Neural cell (in vitro differentiated cells): ENCODE measurements at regions not wholly inside any gene's neighbourhood (a gene's known extent, or its start where the extent isn't known, plus 50 kb on each side); places are given as distances from the start of the nearest gene placed in this dataset.

ENCODE experiments used
- H2AFZ ChIP-seq: fragments of 200-600, 300-800 bp; sonication (generic), shearing (Covaris generic); 2 replicates; pipeline ENCODE4 v1.6.0; 2014; ENCODE audit warnings: low read depth, mild to moderate bottlenecking, antibody characterized with exemption, low read length, moderate library complexity
- H3F3A ChIP-seq: fragments of 200-600 bp; shearing (Covaris generic); 2 replicates; pipeline ENCODE4 v1.6.1; 2016; ENCODE audit warnings: mild to moderate bottlenecking, moderate library complexity, mixed read lengths, antibody characterized with exemption, low read length; ENCODE audit not compliant: insufficient read depth, poor library complexity, severe bottlenecking
- H3K27ac ChIP-seq: fragments of 200-600, 300-800 bp; sonication (generic), shearing (Covaris generic); 2 replicates; pipeline ENCODE4 v1.5.1; 2014; ENCODE audit warnings: mild to moderate bottlenecking, low read length, moderate library complexity
- H3K27me3 ChIP-seq: fragments of 300-800, 200-600 bp; sonication (generic), shearing (Covaris generic); 2 replicates; pipeline ENCODE4 v1.6.0; 2014; ENCODE audit warnings: mild to moderate bottlenecking, low read depth, low read length, moderate library complexity; ENCODE audit not compliant: insufficient read depth
- H3K36me3 ChIP-seq: fragments of 300-800, 200-600 bp; sonication (generic), shearing (Covaris generic); 2 replicates; pipeline ENCODE4 v1.5.1; 2014; ENCODE audit warnings: mild to moderate bottlenecking, antibody characterized with exemption, low read length, moderate library complexity; ENCODE audit not compliant: insufficient read depth
- H3K4me2 ChIP-seq: fragments of 300-800, 200-600 bp; sonication (generic), shearing (Covaris generic); 2 replicates; pipeline ENCODE4 v1.6.0; 2014; ENCODE audit warnings: mild to moderate bottlenecking, low read length
- H3K4me3 ChIP-seq: fragments of 300-800, 200-600 bp; sonication (generic), shearing (Covaris generic); 2 replicates; pipeline ENCODE4 v1.5.1; 2014; ENCODE audit warnings: mild to moderate bottlenecking, low read length, moderate library complexity
- H3K79me2 ChIP-seq: fragments of 200-600 bp; shearing (Covaris generic); replicated peaks from 2 replicates; pipeline ENCODE4 v1.6.0; 2014; ENCODE audit warnings: mild to moderate bottlenecking, low read length, moderate library complexity; ENCODE audit not compliant: insufficient read depth
- H3K9ac ChIP-seq: fragments of 300-800, 200-600 bp; sonication (generic), shearing (Covaris generic); 2 replicates; pipeline ENCODE4 v1.6.1; 2016; ENCODE audit warnings: mild to moderate bottlenecking, low read length, mixed read lengths
- H3K9me2 ChIP-seq: fragments of 200-600 bp; shearing (Covaris generic); 2 replicates; pipeline ENCODE4 v1.6.1; 2016; ENCODE audit warnings: mild to moderate bottlenecking, low read length, mixed read lengths; ENCODE audit not compliant: insufficient read depth
- H3K9me3 ChIP-seq: fragments of 200-600, 300-800 bp; sonication (generic), shearing (Covaris generic); 2 replicates; pipeline ENCODE4 v1.6.1; 2016; ENCODE audit warnings: mild to moderate bottlenecking, mixed run types, low read length, moderate library complexity, mixed read lengths
- H4K20me1 ChIP-seq: fragments of 200-600 bp; shearing (Covaris generic); 2 replicates; pipeline ENCODE4 v1.6.1; 2016; ENCODE audit warnings: mild to moderate bottlenecking, mixed run types; ENCODE audit not compliant: insufficient read depth
- EP300 ChIP-seq: fragments of 450-650 bp; conservative IDR thresholded peaks from 2 replicates; pipeline ENCODE4 v1.6.1; 2014; ENCODE audit warnings: antibody characterized with exemption, mild to moderate bottlenecking, moderate library complexity; ENCODE audit not compliant: poor library complexity, severe bottlenecking
- EZH2 ChIP-seq: fragments of 200-600, 300-800 bp; shearing (Covaris generic), sonication (generic); IDR thresholded peaks from 2 replicates; pipeline ENCODE4 v1.6.1; 2014; ENCODE audit warnings: antibody characterized with exemption, low read length, borderline replicate concordance, mild to moderate bottlenecking; ENCODE audit not compliant: insufficient read depth, poor library complexity, severe bottlenecking
- MXI1 ChIP-seq: fragments of 450-650 bp; conservative IDR thresholded peaks from 2 replicates; pipeline ENCODE4 v1.6.1; 2014; ENCODE audit warnings: antibody characterized with exemption, mild to moderate bottlenecking; ENCODE audit not compliant: poor library complexity, severe bottlenecking
- POLR2AphosphoS5 ChIP-seq: IDR thresholded peaks from 2 replicates; pipeline ENCODE4 v1.6.1; 2012
- RAD21 ChIP-seq: fragments of 450-650 bp; conservative IDR thresholded peaks from 2 replicates; pipeline ENCODE4 v1.6.1; 2014; ENCODE audit warnings: antibody characterized with exemption, mild to moderate bottlenecking, moderate library complexity
- SMC3 ChIP-seq: fragments of 450-650 bp; conservative IDR thresholded peaks from 2 replicates; pipeline ENCODE4 v1.6.1; 2014; ENCODE audit warnings: antibody characterized with exemption, mild to moderate bottlenecking, moderate library complexity; ENCODE audit not compliant: poor library complexity
- TAF1 ChIP-seq: IDR thresholded peaks from 2 replicates; pipeline ENCODE4 v1.6.1; 2012; ENCODE audit warnings: low read depth
- TF ChIP-seq, protein P1 (sequence below): IDR thresholded peaks from 2 replicates; pipeline ENCODE4 v1.6.1; 2012; ENCODE audit warnings: borderline replicate concordance
- TF ChIP-seq, protein P2 (sequence below): fragments of 450-650 bp; IDR thresholded peaks from 2 replicates; pipeline ENCODE4 v1.5.1; 2014; ENCODE audit warnings: antibody characterized with exemption, mild to moderate bottlenecking, moderate library complexity; ENCODE audit not compliant: poor library complexity, severe bottlenecking

DNA sequence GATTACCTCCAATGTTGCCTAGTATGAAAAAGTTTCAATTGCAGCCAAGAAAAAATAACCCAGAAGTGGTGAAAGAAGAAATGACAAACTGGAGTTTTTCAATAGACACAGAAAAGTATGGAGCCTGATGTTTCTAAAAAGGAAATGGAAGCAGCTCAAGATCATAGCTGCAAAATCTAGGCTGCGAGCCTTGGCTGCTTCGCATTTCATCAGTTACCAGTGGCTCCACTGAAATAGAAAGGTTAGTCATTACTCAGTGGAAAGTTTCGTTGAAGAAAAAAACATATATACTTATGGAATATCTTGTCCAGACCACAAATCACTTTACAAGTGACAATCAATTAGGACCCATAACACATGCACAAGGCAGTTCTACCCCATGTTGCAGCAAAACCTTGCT lies 206.8 kb upstream of the SOX9 start:
- Histone ChIP-seq H3K9me3 (no peaks in the 10 kb centered on the region), H3K27me3 (no peaks in the 10 kb centered on the region), H3F3A (no peaks in the 10 kb centered on the region), H4K20me1 (no peaks in the 10 kb centered on the region), H3K4me2 (no peak overlapping the region), H3K27ac (no peak overlapping the region), H2AFZ (no peak overlapping the region), H3K36me3 (no peaks in the 10 kb centered on the region), H3K79me2 (no peaks in the 10 kb centered on the region), H3K9me2 (no peaks in the 10 kb centered on the region), H3K9ac (no peak overlapping the region), H3K4me3 (no peak overlapping the region)
- TF ChIP-seq POLR2AphosphoS5, result no peak
- TF ChIP-seq TAF1, result no peak
- TF ChIP-seq MXI1, result no peak
- TF ChIP-seq EZH2, result no peak
- TF ChIP-seq, protein P1, sequence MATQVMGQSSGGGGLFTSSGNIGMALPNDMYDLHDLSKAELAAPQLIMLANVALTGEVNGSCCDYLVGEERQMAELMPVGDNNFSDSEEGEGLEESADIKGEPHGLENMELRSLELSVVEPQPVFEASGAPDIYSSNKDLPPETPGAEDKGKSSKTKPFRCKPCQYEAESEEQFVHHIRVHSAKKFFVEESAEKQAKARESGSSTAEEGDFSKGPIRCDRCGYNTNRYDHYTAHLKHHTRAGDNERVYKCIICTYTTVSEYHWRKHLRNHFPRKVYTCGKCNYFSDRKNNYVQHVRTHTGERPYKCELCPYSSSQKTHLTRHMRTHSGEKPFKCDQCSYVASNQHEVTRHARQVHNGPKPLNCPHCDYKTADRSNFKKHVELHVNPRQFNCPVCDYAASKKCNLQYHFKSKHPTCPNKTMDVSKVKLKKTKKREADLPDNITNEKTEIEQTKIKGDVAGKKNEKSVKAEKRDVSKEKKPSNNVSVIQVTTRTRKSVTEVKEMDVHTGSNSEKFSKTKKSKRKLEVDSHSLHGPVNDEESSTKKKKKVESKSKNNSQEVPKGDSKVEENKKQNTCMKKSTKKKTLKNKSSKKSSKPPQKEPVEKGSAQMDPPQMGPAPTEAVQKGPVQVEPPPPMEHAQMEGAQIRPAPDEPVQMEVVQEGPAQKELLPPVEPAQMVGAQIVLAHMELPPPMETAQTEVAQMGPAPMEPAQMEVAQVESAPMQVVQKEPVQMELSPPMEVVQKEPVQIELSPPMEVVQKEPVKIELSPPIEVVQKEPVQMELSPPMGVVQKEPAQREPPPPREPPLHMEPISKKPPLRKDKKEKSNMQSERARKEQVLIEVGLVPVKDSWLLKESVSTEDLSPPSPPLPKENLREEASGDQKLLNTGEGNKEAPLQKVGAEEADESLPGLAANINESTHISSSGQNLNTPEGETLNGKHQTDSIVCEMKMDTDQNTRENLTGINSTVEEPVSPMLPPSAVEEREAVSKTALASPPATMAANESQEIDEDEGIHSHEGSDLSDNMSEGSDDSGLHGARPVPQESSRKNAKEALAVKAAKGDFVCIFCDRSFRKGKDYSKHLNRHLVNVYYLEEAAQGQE, result no peak
- TF ChIP-seq, protein P2, sequence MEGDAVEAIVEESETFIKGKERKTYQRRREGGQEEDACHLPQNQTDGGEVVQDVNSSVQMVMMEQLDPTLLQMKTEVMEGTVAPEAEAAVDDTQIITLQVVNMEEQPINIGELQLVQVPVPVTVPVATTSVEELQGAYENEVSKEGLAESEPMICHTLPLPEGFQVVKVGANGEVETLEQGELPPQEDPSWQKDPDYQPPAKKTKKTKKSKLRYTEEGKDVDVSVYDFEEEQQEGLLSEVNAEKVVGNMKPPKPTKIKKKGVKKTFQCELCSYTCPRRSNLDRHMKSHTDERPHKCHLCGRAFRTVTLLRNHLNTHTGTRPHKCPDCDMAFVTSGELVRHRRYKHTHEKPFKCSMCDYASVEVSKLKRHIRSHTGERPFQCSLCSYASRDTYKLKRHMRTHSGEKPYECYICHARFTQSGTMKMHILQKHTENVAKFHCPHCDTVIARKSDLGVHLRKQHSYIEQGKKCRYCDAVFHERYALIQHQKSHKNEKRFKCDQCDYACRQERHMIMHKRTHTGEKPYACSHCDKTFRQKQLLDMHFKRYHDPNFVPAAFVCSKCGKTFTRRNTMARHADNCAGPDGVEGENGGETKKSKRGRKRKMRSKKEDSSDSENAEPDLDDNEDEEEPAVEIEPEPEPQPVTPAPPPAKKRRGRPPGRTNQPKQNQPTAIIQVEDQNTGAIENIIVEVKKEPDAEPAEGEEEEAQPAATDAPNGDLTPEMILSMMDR, result no peak
- TF ChIP-seq RAD21, result no peak
- no peak for TF ChIP-seq EP300
- TF ChIP-seq SMC3, result no peak

DNA sequence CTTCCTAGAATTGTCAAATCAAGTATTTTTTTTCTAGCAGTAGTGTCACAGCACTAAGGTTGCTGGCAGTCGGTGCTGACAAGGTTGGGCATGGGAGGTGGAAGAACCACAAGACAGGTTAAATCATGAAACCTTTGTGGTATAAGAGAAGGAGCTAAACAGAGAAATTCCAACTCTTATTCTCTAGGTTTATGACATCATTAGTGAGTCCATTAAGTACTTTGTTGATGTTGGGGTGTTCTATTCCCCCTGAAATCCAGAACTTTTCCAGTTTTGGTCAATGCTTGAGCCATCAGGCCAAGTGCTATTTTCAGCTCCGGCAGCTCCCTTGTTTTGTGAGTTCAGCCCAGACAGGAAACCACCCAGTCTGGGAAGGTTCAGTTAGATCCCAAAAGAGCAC lies 206.0 kb upstream of the SOX9 start:
- no peaks in the 10 kb centered on the region for H3F3A ChIP-seq
- H4K20me1 ChIP-seq, result no peaks in the 10 kb centered on the region
- H3K27ac ChIP-seq, result no peak overlapping the region
- no peak overlapping the region for H3K9ac ChIP-seq
- no peak overlapping the region for H2AFZ ChIP-seq
- TF ChIP-seq EZH2 (no peak), TAF1 (no peak), POLR2AphosphoS5 (no peak), RAD21 (no peak), MXI1 (no peak), SMC3 (no peak), EP300 (no peak)
- TF ChIP-seq, protein P2, result no peak
- TF ChIP-seq, protein P1, result no peak
- H3K9me3 ChIP-seq, result no peaks in the 10 kb centered on the region
- no peak overlapping the region for H3K4me3 ChIP-seq
- no peaks in the 10 kb centered on the region for H3K9me2 ChIP-seq
- H3K27me3 ChIP-seq, result no peaks in the 10 kb centered on the region
- no peaks in the 10 kb centered on the region for H3K36me3 ChIP-seq
- H3K4me2 ChIP-seq, result no peak overlapping the region
- H3K79me2 ChIP-seq, result no peaks in the 10 kb centered on the region
